ENCODE measurements at regions not wholly inside any gene's neighbourhood (a gene's known extent, or its start where the extent isn't known, plus 50 kb on each side); places are given as distances from the start of the nearest gene placed in this dataset.

GRCh38 chr3:190989218-190989617 lies 126.7 kb upstream of the GMNC start:
- H3K9me3 Mint-ChIP-seq (ENCODE audit: unreplicated experiment): peaks cover 9% of the 10 kb centered on the region

GRCh38 chr3:190988102-190988501 lies 125.6 kb upstream of the GMNC start:
- H3K9me3 Mint-ChIP-seq (ENCODE audit: unreplicated experiment): peaks cover 9% of the 10 kb centered on the region
- no peaks in the 10 kb centered on the region for H3K36me3 Mint-ChIP-seq (ENCODE audit: unreplicated experiment)
- no peak overlapping the region for H3K27ac Mint-ChIP-seq (ENCODE audit: unreplicated experiment)
- H3K4me3 Mint-ChIP-seq (ENCODE audit: unreplicated experiment): no peak overlapping the region
- H3K27me3 Mint-ChIP-seq (ENCODE audit: unreplicated experiment): no peaks in the 10 kb centered on the region
- TF ChIP-seq, protein P1, sequence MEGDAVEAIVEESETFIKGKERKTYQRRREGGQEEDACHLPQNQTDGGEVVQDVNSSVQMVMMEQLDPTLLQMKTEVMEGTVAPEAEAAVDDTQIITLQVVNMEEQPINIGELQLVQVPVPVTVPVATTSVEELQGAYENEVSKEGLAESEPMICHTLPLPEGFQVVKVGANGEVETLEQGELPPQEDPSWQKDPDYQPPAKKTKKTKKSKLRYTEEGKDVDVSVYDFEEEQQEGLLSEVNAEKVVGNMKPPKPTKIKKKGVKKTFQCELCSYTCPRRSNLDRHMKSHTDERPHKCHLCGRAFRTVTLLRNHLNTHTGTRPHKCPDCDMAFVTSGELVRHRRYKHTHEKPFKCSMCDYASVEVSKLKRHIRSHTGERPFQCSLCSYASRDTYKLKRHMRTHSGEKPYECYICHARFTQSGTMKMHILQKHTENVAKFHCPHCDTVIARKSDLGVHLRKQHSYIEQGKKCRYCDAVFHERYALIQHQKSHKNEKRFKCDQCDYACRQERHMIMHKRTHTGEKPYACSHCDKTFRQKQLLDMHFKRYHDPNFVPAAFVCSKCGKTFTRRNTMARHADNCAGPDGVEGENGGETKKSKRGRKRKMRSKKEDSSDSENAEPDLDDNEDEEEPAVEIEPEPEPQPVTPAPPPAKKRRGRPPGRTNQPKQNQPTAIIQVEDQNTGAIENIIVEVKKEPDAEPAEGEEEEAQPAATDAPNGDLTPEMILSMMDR (IDR thresholded peaks at IDR 0.05): no peak
- H3K4me1 Mint-ChIP-seq (ENCODE audit: unreplicated experiment): no peaks in the 10 kb centered on the region
- DNase-seq (ENCODE audit: extremely low spot score, unreplicated experiment): no peak

More at GRCh38 chr3:190989218-190989617, 126.7 kb upstream of the GMNC start:
- DNase-seq (ENCODE audit: extremely low spot score, unreplicated experiment): no peak
- TF ChIP-seq, protein P1 (IDR thresholded peaks at IDR 0.05): no peak
- H3K27ac Mint-ChIP-seq (ENCODE audit: unreplicated experiment): no peak overlapping the region
- H3K36me3 Mint-ChIP-seq (ENCODE audit: unreplicated experiment): no peaks in the 10 kb centered on the region
- no peaks in the 10 kb centered on the region for H3K27me3 Mint-ChIP-seq (ENCODE audit: unreplicated experiment)
- no peaks in the 10 kb centered on the region for H3K4me1 Mint-ChIP-seq (ENCODE audit: unreplicated experiment)
- no peak overlapping the region for H3K4me3 Mint-ChIP-seq (ENCODE audit: unreplicated experiment)

DNA sequence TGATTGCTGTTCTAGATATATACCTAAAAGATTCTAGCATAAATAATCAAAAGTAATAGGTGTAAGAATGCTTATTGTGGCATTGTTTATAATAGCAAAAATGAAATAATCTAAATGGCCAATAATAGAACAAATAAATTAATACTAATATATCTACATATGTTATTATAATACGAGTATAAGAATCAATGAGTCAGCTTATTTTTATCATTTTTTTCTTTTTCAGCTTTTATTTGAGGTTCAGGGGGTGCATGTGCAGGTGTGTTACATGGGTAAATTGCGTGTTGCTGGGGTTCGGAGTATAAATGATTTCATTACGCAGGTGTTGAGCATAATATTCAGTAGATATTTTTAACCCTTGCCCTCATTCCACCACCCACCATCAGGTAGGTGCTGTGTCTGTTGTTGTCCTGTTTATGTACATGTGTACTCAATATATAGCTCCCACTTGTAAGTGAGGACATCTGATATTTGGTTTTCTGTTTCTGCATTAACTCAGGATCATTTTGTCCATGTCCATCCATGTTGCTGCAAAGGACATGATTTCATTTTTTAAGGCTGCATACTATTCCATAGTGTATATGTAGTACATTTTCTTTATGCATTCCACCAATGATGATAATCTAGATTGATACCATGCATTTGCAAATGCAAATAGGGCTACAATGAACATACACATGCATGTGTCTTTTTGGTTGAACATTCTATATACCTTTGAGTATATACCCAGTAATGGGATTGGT lies 122.2 kb upstream of the GMNC start:
- TF ChIP-seq, protein P1 (IDR thresholded peaks at IDR 0.05): no peak
- no peaks in the 10 kb centered on the region for H3K27me3 Mint-ChIP-seq (ENCODE audit: unreplicated experiment)
- no peak for DNase-seq (ENCODE audit: extremely low spot score, unreplicated experiment)
- H3K36me3 Mint-ChIP-seq (ENCODE audit: unreplicated experiment): no peaks in the 10 kb centered on the region
- no peak overlapping the region for H3K4me3 Mint-ChIP-seq (ENCODE audit: unreplicated experiment)
- H3K27ac Mint-ChIP-seq (ENCODE audit: unreplicated experiment): no peak overlapping the region
- H3K9me3 Mint-ChIP-seq (ENCODE audit: unreplicated experiment): peaks cover 9% of the 10 kb centered on the region
- H3K4me1 Mint-ChIP-seq (ENCODE audit: unreplicated experiment): no peaks in the 10 kb centered on the region

- no peak overlapping the region for H3K27ac Mint-ChIP-seq (ENCODE audit: unreplicated experiment)
- H3K27me3 Mint-ChIP-seq (ENCODE audit: unreplicated experiment): no peaks in the 10 kb centered on the region
- H3K36me3 Mint-ChIP-seq (ENCODE audit: unreplicated experiment): no peaks in the 10 kb centered on the region
- no peak for DNase-seq (ENCODE audit: extremely low spot score, unreplicated experiment)
- H3K4me3 Mint-ChIP-seq (ENCODE audit: unreplicated experiment): no peak overlapping the region
- H3K9me3 Mint-ChIP-seq (ENCODE audit: unreplicated experiment): peaks cover 9% of the 10 kb centered on the region
- H3K4me1 Mint-ChIP-seq (ENCODE audit: unreplicated experiment): no peaks in the 10 kb centered on the region
- TF ChIP-seq, protein P1 (IDR thresholded peaks at IDR 0.05): no peak
Measured at GRCh38 chr3:190983875-190984274, 121.4 kb upstream of the GMNC start.

DNA sequence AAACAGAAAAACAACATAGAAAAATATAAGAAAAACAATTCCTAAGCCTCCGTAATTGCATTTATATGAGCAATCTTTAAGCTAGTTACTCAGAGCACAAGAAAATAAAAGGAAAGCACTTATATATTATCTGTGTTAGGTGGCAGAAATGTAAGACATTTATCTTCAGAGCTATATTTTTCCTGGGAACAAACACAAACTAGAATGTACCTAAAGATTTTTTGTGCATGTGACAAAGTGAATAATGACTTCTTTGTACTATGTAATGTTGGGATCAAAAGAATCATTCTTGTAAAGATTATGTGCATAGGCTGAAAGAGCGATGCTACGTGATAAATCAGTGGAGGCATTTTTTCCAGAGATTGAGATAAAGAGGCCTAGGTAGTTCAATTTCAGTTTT lies 111.3 kb upstream of the GMNC start:
- no peaks in the 10 kb centered on the region for H3K9me3 Mint-ChIP-seq (ENCODE audit: unreplicated experiment)
- H3K27me3 Mint-ChIP-seq (ENCODE audit: unreplicated experiment): peaks cover 27% of the 10 kb centered on the region
- H3K27ac Mint-ChIP-seq (ENCODE audit: unreplicated experiment): no peak overlapping the region
- no peaks in the 10 kb centered on the region for H3K36me3 Mint-ChIP-seq (ENCODE audit: unreplicated experiment)
- no peak overlapping the region for H3K4me3 Mint-ChIP-seq (ENCODE audit: unreplicated experiment)
- DNase-seq (ENCODE audit: extremely low spot score, unreplicated experiment): no peak
- no peaks in the 10 kb centered on the region for H3K4me1 Mint-ChIP-seq (ENCODE audit: unreplicated experiment)
- TF ChIP-seq, protein P1 (IDR thresholded peaks at IDR 0.05): no peak
